Ectodermal cell (in vitro differentiated cells): ENCODE measurements at regions not wholly inside any gene's neighbourhood (a gene's known extent, or its start where the extent isn't known, plus 50 kb on each side); places are given as distances from the start of the nearest gene placed in this dataset.

Experiments
- H3K27ac ChIP-seq: 2 replicates; pipeline ENCODE4 v1.7.0; 2013; ENCODE audit warnings: mild to moderate bottlenecking, low read depth, low read length; ENCODE audit not compliant: insufficient read depth, poor library complexity, severe bottlenecking
- H3K27me3 ChIP-seq: 2 replicates; pipeline ENCODE4 v1.7.0; 2013; ENCODE audit warnings: mild to moderate bottlenecking, low read length; ENCODE audit not compliant: insufficient read depth, control insufficient read depth, poor library complexity, severe bottlenecking
- H3K36me3 ChIP-seq: one replicate; pipeline ENCODE4 v1.7.0; 2013; ENCODE audit warnings: low read length; ENCODE audit not compliant: control insufficient read depth, insufficient read depth
- H3K4me1 ChIP-seq: one replicate; pipeline ENCODE4 v1.7.0; 2013; ENCODE audit warnings: low read length; ENCODE audit not compliant: control insufficient read depth, insufficient read depth
- H3K4me3 ChIP-seq: 2 replicates; pipeline ENCODE4 v1.7.0; 2013; ENCODE audit warnings: low read depth, low read length, control low read depth; ENCODE audit not compliant: insufficient read depth
- H3K9me3 ChIP-seq: 2 replicates; pipeline ENCODE4 v1.7.0; 2013; ENCODE audit warnings: mild to moderate bottlenecking, low read length, moderate library complexity; ENCODE audit not compliant: control insufficient read depth
- WGBS, 2 experiments: methylation state at CpG; one replicate each; pipeline ENCODE4 v1.1.7; 2013; ENCODE audit warnings: missing lambda C conversion rate in 2 of 2; 5-methylcytosine and 5-hydroxymethylcytosine counted together

- no peak overlapping the region for H3K4me3 ChIP-seq
- no peaks in the 10 kb centered on the region for H3K36me3 ChIP-seq
- H3K27me3 ChIP-seq = no peaks in the 10 kb centered on the region
- no peaks in the 10 kb centered on the region for H3K9me3 ChIP-seq
- H3K4me1 ChIP-seq = peaks cover 6% of the 10 kb centered on the region
- H3K27ac ChIP-seq = no peak overlapping the region
Measured at GRCh38 chr5:67673618-67674017, 477.0 kb upstream of the CD180 start.

- Histone ChIP-seq H3K4me3 (no peak overlapping the region), H3K4me1 (peaks cover 6% of the 10 kb centered on the region), H3K27me3 (no peaks in the 10 kb centered on the region), H3K9me3 (no peaks in the 10 kb centered on the region), H3K27ac (no peak overlapping the region), H3K36me3 (no peaks in the 10 kb centered on the region)
- WGBS, 2 experiments = 96 to 100% methylated on average over 3 of the region's 3 CpGs
Measured at GRCh38 chr5:67673180-67673579, 476.6 kb upstream of the CD180 start.

GRCh38 chr5:67672636-67673035 is 476.0 kb upstream of the CD180 start:
- no peak overlapping the region for H3K4me3 ChIP-seq
- H3K36me3 ChIP-seq = no peaks in the 10 kb centered on the region
- 92 to 100% methylated on average over 1 of the region's 1 CpG for WGBS, 2 experiments
- H3K27ac ChIP-seq = no peak overlapping the region
- peaks cover 2% of the 10 kb centered on the region for H3K9me3 ChIP-seq
- peaks cover 4% of the 10 kb centered on the region for H3K4me1 ChIP-seq
- H3K27me3 ChIP-seq = no peaks in the 10 kb centered on the region

- H3K27me3 ChIP-seq = no peaks in the 10 kb centered on the region
- no peak overlapping the region for H3K4me3 ChIP-seq
- 87 to 88% methylated on average over 2 of the region's 2 CpGs for WGBS, 2 experiments
- no peaks in the 10 kb centered on the region for H3K4me1 ChIP-seq
- H3K36me3 ChIP-seq = no peaks in the 10 kb centered on the region
- H3K27ac ChIP-seq = no peak overlapping the region
- H3K9me3 ChIP-seq = peaks cover 3% of the 10 kb centered on the region
Measured at GRCh38 chr5:67669916-67670315, 473.3 kb upstream of the CD180 start.

- WGBS, 2 experiments = 89 to 94% methylated on average over 2 to 3 of the region's 3 CpGs
- Histone ChIP-seq H3K36me3 (no peaks in the 10 kb centered on the region), H3K4me1 (no peaks in the 10 kb centered on the region), H3K4me3 (no peak overlapping the region), H3K9me3 (no peaks in the 10 kb centered on the region), H3K27me3 (no peaks in the 10 kb centered on the region), H3K27ac (no peak overlapping the region)
Measured at GRCh38 chr5:67660149-67660548, 463.6 kb upstream of the CD180 start.

GRCh38 chr5:67659288-67659687 is 462.7 kb upstream of the CD180 start:
- Histone ChIP-seq H3K27ac (no peak overlapping the region), H3K4me3 (no peak overlapping the region), H3K9me3 (no peaks in the 10 kb centered on the region), H3K27me3 (no peaks in the 10 kb centered on the region), H3K36me3 (no peaks in the 10 kb centered on the region), H3K4me1 (no peaks in the 10 kb centered on the region)
- WGBS, 2 experiments = 92 to 98% methylated on average over 4 to 5 of the region's 6 CpGs

GRCh38 chr5:67657055-67657454 is 460.5 kb upstream of the CD180 start:
- no peak overlapping the region for H3K27ac ChIP-seq
- no peak overlapping the region for H3K4me3 ChIP-seq
- H3K27me3 ChIP-seq = no peaks in the 10 kb centered on the region
- no peaks in the 10 kb centered on the region for H3K9me3 ChIP-seq
- WGBS, 2 experiments = 100% methylated on average over 2 of the region's 5 CpGs; no CpG with 5 or more reads in 1 of the 2 experiments
- peaks cover 4% of the 10 kb centered on the region for H3K4me1 ChIP-seq
- no peaks in the 10 kb centered on the region for H3K36me3 ChIP-seq

GRCh38 chr5:67652201-67652600 is 455.6 kb upstream of the CD180 start:
- no peak overlapping the region for H3K4me3 ChIP-seq
- H3K27ac ChIP-seq = no peak overlapping the region
- 86% methylated on average over 1 of the region's 1 CpG; no CpG with 5 or more reads in 1 of the 2 experiments for WGBS, 2 experiments
- H3K9me3 ChIP-seq = no peaks in the 10 kb centered on the region
- H3K4me1 ChIP-seq = peaks cover 4% of the 10 kb centered on the region
- H3K27me3 ChIP-seq = no peaks in the 10 kb centered on the region
- H3K36me3 ChIP-seq = no peaks in the 10 kb centered on the region

- no peaks in the 10 kb centered on the region for H3K27me3 ChIP-seq
- H3K27ac ChIP-seq = no peak overlapping the region
- no peaks in the 10 kb centered on the region for H3K36me3 ChIP-seq
- H3K4me1 ChIP-seq = peaks cover 4% of the 10 kb centered on the region
- WGBS, 2 experiments = no CpG with 5 or more reads among the region's 1 CpG
- H3K4me3 ChIP-seq = no peak overlapping the region
- no peaks in the 10 kb centered on the region for H3K9me3 ChIP-seq
Measured at GRCh38 chr5:67651180-67651579, 454.6 kb upstream of the CD180 start.

GRCh38 chr5:67648201-67648671 is 451.6 kb upstream of the CD180 start:
- 95% methylated on average over 6 of the region's 6 CpGs for WGBS, 2 experiments
- no peaks in the 10 kb centered on the region for H3K9me3 ChIP-seq
- H3K27ac ChIP-seq = no peak overlapping the region
- H3K4me3 ChIP-seq = no peak overlapping the region
- peaks cover 4% of the 10 kb centered on the region for H3K4me1 ChIP-seq
- no peaks in the 10 kb centered on the region for H3K27me3 ChIP-seq
- H3K36me3 ChIP-seq = no peaks in the 10 kb centered on the region

- Histone ChIP-seq H3K27ac (no peak overlapping the region), H3K4me3 (no peak overlapping the region)
- 92 to 100% methylated on average over 2 of the region's 2 CpGs for WGBS, 2 experiments
Measured at GRCh38 chr5:67647772-67648171, 451.2 kb upstream of the CD180 start.

More at GRCh38 chr5:67647772-67648171, 451.2 kb upstream of the CD180 start:
- Histone ChIP-seq H3K36me3 (no peaks in the 10 kb centered on the region), H3K9me3 (no peaks in the 10 kb centered on the region), H3K27me3 (no peaks in the 10 kb centered on the region), H3K4me1 (peaks cover 4% of the 10 kb centered on the region)
